ENCODE measurements at regions not wholly inside any gene's neighbourhood (a gene's known extent, or its start where the extent isn't known, plus 50 kb on each side); places are given as distances from the start of the nearest gene placed in this dataset.

DNA sequence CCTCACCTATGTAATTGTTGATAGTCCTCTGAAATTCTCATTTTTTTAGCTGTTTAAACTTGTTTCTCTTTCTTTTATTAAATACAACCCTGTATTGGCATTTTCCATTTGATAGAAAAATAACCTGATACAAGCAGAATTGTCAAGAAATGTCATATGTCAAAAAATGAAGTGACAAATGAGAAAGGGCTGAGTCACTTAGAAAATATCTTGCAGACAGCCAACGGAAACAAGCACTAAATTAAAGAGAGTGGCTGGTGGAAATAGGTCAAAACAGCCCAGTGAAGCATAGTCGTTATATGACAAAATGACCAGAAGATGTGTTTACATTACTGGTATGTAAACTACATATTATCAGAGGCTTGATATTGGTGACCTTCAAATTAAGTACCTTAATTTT, 484.4 kb downstream of the PLA2G4A start:
- no peak for DNase-seq

DNA sequence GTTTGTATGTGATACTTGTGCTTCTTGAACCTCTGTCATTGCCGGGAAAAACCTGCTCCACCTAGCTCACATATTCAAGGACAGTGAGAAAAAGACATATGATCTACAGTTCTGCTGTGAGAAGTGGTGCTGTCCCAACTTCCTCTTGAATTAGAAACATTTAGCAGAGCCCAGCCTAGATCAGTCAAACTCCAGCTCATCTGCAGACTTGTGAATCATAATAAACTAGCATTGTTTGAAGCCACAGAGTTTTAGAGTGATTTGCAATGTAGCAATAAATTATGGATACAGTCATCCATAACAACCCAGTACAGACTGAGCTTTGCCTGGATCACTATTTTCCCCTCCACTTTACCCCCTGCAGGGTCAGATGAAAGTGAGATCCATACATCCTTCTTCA, 497.8 kb downstream of the PLA2G4A start:
- no peak for DNase-seq

DNA sequence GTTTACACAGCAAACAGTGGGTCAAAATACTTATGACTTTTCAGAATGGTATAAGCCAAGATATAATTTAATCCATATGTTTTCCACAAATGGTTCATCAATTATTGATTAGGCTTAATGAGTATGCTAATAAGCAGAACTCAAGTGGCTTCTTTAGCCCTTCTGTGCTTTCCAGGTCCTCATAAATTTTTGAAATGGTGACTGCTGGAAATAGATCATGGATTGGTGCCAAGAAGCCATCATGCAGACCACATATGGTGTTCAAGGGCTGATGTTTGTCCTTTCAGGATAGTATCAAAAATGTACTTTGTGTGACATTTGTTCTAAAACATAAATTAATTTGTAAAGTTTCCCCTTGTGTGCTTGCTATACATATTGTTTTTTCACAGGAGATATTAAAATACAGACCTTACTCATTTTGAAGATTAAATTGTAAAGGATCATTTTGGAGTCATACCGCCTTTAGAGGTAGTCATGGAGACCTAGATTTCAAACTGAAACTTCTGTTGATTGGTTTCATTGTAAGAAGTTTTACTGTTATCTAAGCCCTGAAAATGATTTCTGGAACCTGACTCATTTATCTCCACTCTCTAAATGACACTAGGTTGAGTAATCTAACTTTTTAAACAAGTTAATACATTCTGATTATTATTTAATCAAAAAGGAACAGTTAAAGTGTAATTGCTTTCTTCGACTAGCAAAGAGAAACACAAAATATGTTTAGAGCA, 507.9 kb downstream of the PLA2G4A start:
- DNase-seq = peak; percentile 60 to 73

DNA sequence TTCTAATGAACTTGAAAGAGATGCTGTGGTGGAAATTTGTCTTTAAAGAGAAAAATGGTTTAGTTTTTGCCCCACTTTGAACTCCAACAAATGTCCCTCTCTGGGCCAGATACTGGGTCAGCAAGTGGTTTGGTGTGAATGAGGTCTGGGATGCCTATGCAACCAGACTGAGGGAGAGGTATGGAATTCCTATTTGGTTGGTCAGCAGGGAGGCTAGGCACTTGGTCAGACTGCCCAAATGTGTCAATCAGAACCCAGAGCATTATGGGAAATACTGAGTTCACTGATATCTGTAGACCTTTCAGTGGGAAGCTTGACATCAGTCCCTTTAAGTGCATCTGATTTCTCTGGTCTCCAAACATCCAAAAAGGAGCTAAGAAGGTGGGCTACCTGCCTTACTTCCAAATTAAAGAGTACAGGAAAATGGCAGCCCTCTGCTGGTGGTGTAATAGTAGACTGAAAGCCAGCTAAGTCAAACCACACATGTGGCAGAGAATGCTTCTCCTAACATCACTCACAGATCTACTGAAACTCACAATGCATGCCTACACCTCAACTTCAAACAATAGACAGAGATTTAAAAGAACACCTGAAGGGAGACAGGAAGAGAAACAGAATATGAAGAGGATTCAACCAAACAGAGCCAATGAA, 510.1 kb downstream of the PLA2G4A start:
- DNase-seq = no peak

DNA sequence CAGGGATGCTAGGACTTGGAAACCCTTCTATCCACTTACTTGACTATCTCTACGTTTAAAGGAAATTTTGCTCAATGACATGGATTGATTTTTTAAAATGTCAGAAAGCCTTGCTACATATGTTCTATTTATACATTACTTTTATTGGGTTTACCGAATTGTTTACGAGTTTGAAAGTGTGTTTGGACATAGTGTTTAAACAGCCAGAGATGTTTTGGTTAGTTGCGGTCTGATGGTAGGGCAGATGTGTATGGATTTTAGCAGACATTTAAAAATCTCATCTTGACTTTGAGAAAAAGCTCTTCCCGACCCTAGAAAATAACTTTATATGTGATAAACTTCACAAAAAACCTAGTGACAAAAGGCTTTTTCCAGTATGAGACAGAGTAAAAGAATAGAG, 513.7 kb downstream of the PLA2G4A start:
- no peak for DNase-seq

DNA sequence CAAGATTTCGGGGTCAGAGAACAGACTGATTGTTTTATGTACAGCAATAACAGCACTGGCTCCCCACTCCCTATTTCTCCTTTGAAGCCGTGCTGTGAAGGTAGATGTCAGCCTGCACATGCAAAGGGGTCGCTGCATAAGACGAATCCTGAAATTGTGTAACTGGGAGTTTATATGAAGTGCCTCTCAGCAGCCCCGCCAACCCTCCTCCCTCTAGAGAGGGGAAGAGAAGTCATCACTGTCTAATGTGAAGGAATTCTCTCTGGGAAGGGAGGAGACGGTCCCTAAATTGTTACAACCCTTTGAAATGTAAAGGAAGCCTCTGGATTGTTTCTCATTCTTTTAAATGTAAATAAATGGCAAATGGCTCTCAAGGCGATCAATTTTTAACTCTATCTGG, 545.3 kb downstream of the PLA2G4A start:
- no peak for DNase-seq

DNA sequence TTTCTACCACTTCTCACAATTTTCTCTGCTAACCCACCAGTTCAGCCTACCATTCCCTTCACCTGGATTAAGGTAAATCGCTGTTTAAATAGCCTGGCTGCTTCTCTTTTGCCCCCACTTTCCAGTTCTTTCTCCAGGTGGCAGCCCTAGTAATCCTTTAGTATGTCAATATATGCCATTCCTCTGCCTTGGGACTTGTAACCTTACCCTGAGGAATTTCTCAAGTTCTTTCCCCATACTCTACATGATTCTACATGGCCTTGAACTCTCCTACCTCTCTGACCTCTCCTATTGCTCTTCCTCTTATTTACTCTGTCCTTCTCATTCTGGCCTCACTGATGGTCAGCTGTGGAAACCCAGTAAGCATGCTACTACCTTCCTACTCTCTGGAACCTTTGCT, 546.0 kb downstream of the PLA2G4A start:
- no peak for DNase-seq

DNA sequence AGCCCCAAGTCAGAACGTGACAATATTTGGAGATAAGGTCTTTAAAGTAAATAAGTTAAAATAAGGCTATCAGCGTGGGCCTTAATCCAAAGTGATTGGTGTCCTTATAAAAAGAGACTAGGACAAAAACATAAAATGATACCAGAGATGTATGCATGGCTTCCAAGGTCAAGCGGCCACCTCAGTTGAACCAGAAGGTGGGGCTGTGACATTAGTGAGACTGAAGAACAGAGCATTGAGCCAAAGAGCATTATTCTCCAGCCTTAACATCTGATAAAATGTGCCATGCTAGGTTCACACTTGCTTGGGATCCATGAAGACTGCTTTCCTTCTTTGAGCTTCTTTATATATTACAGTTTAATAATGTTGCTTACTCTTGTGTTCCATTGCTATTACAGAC, 554.6 kb downstream of the PLA2G4A start:
- DNase-seq = peak; percentile 1 to 17

DNA sequence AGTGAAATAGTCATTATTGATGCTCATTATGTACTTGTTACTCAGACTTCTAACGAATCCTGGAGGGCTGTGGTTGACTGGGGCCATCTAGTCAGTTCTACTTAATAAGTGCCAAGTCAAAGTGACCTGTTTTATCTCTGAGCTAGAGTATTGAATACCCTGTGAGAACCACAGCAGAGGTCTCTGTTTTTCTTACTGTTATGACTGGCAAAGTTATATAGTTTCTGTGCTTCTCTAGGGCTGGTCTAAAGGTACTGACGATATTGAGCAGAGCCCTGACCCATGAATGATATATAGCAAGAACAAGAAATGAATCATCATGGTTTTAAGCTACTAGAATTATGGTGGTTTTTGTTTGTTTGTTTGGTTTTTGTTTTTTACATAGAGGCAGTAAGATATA, 555.8 kb downstream of the PLA2G4A start:
- no peak for DNase-seq

DNA sequence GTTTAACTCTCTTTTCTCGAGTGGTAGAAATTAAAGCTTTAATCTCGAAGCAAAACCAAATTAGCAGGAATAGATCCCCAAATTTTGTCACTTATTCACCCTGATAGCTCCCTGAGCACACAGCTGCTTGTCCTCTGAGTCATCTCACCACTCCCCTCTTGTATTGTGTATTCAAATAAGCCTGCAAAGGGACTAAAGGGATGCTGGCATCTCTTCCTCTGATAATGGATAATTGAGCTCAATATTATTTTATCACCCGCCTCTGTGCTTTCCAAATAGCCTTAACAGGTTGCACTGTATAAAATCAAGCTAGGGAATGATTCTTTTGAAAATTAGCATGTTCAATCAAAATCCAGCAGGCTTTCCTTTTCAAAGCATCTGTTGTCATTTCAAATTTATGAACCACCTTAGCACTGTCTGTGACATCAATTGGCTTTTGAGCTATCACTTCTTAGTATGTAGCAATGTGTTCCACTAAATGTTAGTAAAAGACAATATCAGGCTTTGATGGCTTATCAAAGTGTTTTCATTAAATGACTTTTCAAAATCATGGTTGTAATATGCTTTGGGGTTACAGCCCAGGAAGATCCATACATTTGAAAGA, 561.6 kb downstream of the PLA2G4A start:
- no peak for DNase-seq

DNA sequence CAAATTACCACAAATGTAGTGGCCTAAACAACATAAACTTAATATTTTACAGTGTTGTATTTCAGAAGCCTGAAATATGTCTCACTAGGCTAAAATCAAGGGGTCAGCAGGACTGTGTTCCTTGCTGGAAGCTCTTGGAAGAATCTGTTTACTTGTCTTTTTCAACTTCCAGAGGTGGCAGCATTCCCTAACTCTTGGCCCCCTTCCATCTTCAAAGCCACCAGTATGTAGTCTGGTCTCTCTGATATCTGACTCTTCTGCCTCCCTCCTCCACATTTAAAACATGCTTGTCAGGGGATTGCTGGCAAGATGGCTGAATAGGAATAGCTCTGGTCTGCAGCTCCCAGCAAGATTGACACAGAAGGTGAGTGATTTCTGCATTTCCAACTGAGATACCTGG, 567.5 kb downstream of the PLA2G4A start:
- no peak for DNase-seq

DNA sequence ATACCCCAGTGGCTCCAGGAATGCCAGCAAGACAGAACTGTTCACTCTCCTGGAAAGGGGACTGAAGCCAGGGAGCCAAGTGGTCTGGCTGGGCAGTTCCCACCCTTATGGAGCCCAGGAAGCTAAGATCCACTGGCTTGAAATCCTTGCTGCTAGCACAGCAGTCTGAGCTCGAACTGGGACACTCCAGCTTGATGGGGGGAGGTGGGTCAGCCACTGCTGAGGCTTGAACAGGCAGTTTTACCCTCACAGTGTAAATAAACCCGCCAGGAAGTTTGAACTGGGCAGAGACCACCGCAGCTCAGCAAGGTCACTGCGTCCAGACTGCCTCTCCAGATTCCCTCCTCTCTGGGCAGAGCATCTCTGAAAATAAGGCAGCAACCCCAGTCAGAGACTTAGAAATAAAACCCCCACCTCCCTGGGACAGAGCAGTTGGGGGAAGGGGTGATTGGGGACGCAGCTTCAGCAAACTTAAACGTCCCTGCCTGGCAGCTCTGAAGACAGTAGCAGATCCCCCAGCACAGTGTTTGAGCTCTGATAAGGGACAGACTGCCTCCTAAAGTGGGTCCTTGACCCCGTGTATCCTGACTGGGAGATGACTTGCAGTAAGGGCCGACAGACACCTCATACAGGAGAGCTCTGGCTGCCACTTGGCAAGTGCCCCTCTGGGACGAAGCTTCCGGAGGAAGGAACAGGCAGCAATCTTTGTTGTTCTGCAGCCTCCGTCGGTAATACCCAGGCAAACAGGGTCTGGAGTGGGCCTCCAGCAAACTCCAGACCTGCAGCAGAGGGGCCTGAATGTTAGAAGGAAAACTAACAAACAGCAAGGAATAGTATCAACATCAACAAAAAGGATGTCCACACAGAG, 568.4 kb downstream of the PLA2G4A start:
- no peak for DNase-seq

DNA sequence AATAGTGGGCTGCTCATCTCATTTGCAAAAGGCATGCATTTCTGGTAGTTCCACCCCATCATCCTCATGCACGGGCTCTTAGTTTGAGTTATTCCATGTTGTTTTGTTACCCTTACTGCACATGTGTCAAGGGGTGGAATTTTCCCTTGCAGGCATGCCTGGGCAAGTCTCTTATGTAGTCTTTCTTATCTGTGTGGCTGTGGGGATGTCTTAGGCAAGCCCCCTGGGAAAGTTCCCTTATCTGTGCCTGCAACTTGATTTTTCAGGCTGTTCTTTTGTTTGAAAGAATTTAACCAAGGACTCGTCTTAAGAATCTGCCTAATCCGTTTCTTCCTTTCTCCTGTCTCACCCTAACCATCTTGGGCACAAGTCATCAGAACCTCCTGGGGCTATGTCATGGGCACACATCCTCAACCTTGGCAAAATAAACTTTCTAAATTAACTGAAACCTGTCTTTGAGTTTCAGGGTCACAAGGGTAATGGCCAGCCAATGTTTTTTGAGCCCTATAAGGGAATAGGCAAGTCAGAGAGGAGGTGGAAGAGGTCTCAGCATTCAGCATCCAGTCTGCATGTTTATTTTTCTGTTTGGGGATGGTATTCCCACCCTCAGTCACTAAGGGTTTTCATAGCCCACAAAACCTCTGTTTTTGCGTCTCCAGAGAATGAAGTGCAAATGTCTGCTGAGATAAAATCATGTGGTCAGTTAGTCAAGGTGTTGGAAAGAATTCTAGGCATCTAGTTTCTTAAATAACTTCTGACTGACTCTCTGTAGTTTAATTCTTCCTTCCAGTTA, 579.7 kb downstream of the PLA2G4A start:
- no peak for DNase-seq

DNA sequence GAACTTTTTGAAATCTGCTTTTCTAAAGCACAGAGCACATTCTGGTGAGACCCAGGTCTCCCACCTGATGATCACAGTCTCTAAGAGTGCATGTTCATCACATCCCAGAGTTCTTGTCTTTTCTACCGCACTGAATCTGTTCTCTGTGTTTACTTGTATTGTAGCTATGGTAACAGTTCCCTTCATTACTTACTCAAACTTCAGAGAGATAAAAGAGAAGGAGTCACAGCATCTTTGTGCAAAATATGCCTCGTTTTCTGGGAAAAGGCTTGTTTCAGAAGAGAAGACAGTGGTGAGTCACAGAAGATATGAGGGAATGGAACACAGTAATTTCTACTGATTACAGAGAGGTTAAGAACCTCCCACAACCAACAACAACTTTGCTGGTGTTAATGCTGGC, 580.6 kb downstream of the PLA2G4A start:
- DNase-seq = no peak

DNA sequence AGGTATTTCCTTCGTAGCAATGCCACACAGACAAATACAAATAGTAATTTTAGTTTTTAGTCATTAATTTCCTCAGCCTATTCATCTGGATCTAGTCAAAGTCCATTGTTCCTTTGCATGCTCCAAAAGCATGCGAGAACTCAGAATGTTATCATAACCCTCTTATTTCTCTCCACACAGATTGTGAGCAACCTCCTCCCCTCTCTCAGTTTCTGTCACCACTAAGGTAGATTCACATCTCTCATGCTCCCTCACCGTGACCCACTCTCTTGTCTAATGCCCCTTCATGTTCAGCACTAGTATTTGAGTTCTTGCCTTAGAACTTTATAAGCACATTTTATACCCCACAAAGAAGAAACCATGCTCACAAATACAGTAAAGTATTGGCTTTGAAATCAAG, 582.4 kb downstream of the PLA2G4A start:
- no peak for DNase-seq

DNA sequence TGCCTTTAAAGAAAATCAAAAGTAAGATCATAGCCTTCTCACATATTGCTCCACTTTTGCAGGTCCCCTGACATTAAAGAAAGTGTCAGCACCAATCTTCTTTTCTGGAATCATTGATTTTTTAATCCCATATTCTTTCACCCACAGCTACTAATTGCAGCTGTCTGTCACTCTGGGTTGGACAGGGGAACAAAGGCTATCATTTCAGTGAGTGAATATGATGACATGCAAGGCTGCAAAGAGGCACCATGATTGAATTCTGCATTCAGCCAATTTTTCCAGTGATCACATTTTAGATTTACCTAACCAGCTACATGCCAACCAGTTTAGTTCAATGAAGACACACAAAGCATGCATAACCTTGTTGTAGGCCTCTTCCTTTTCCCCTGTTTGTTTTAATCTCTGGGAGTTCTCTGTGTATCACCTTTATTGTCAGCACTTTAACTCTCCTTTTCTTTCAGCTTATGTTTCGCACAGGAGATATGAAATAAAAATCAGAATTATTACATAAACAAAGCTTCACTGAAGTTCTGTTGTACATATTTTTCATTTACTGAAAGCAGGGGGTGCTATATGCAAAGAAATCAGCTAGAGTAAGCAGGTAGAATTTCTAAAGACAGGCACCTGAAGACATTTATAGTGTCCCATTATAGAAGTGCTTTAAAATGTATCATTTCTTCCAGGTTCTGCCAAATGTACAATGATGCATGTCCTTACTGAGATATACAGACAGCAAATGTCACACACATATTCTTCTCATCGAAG, 584.8 kb downstream of the PLA2G4A start:
- DNase-seq = peak in 1 of 2 experiments; percentile 30

DNA sequence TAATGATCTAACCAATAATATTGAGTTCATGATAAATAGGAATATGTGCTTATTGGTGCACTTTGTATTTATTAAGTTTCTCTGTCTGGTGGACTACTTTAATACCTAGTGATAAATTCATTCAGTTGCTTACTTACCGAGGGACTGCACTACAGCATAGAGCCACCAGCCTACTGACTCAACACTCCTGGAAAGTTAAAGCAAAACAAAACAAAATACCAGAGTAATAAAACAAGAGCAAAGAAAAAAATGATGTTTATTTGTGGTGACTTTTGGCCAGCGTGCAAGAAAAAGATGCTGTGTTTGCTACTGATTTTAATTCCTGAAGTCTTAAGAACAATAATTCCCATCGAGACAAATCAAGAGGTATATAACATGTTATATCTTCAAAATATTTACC, 586.3 kb downstream of the PLA2G4A start:
- DNase-seq = no peak

DNA sequence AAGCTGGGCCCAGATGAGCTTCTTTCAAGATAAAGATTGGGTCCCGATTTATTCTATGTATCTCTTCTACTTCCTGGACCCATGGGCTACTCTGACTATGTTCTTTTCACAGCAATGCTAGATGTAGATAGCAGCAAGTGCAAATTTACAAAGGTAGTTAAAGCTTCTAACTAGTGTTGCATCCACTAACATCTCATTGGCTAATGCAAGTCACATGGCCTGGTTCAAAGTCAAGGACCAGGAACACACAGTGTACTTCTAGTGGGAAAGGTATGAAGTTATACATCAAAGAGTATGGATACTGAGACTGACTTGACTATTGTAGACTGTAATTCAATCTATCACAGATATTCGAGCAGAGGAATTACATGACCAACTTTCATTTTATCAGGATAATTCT, 588.8 kb downstream of the PLA2G4A start:
- no peak for DNase-seq

DNA sequence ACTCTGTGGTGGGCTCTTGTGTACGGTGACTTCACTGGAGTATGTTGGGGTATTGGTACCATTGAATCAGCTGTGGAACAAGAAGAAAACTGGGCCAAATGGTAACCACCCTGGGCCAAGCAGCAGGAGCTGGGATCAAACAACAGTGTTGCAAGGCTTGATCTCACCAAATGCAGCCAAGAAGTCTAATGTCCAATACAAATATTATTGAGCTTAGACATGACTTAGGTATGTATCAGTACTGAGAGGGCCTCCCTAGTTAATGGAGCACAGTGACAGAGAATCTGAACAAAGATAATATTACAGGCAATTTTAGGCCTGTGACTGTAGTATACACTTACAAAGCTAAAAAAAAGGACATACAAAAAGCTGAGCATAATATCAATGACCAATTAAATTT, 604.8 kb downstream of the PLA2G4A start:
- no peak for DNase-seq

DNA sequence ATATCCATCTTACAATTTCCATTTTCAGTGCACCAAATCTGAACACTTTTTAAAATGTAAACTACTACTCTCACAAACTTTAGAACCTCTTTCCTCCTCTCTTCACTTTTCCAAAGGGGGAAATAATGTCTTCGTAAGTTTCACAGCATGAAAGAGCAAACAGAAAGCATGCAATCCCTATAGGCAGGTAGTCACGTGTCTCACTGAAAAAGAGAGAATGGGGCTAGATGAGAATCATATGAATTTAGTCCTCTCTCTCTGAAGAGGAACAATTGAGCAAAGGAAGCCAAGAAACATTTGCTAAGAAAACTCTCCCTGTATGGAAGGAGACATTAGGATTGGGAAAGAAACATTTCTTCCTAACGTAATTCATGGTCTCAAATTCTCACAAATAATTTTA, 613.9 kb downstream of the PLA2G4A start:
- DNase-seq = no peak

DNA sequence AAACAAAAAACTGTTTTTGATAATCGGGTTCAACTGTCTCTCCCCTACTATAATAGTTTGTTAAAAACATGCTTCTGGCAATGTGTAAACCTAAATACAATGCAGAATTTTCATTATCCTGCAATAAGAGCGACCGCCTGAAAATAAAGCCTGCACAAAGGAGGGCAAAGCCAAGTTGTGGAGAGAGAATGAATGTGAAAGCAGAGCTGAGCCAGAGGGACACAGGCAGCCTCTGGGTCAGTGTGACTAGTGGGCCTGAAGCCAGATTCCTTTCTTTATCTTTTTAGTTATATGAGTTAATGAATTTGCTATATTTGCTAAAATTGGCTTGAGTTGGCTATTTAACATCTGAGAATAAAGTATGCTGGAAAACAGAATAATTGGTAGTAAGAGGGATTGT, 615.2 kb downstream of the PLA2G4A start:
- no peak for DNase-seq

DNA sequence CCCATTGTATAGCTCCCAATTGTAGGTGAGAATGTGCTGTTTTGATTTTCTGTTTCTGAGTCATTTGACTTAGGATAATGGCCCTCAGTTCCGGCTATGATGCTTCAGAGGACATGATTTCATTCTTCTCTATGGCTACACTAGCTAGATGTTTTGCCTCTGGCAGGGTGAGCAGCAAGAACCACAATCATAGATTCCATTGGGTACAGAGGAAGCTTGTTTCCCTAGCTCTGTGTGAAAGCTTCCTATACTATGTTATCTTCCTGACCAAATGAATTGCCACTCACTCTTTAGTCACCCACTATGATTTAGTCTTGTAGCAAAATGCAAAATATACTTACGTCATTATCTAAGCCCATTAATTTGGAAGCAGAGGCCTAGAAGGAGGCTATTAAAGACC, 616.3 kb downstream of the PLA2G4A start:
- DNase-seq = no peak
